ENCODE measurements at regions not wholly inside any gene's neighbourhood (a gene's known extent, or its start where the extent isn't known, plus 50 kb on each side); places are given as distances from the start of the nearest gene placed in this dataset.

GRCh38 chr13:53499576-53500133 lies 471.0 kb downstream of the OLFM4 start:
- H3K4me1 ChIP-seq (replicated peaks), result no peaks in the 10 kb centered on the region
- no peak overlapping the region for H3K27ac ChIP-seq
- no peaks in the 10 kb centered on the region for H3K36me3 ChIP-seq
- H3K27me3 ChIP-seq (replicated peaks; ENCODE audit: insufficient read depth), result no peaks in the 10 kb centered on the region
- 73% methylated on average over 3 of the region's 3 CpGs for WGBS
- intact Hi-C loops (cut with DNase I), result no loop called here
- no peak overlapping the region for H3K4me3 ChIP-seq
- no peaks in the 10 kb centered on the region for H3K9me3 ChIP-seq
- no peak for DNase-seq (ENCODE audit: low spot score)
- no peak for TF ChIP-seq CTCF (IDR thresholded peaks at IDR 0.05)
- no peak for TF ChIP-seq POLR2AphosphoS5 (IDR thresholded peaks at IDR 0.05)
- TF ChIP-seq POLR2A (IDR thresholded peaks at IDR 0.05), result no peak

GRCh38 chr13:53501387-53501786 lies 472.8 kb downstream of the OLFM4 start:
- H3K4me1 ChIP-seq (replicated peaks), result no peaks in the 10 kb centered on the region
- H3K27ac ChIP-seq, result no peak overlapping the region
- no peak for DNase-seq (ENCODE audit: low spot score)
- no peak overlapping the region for H3K4me3 ChIP-seq
- H3K9me3 ChIP-seq, result no peaks in the 10 kb centered on the region
- no peaks in the 10 kb centered on the region for H3K36me3 ChIP-seq
- TF ChIP-seq POLR2A (IDR thresholded peaks at IDR 0.05), result no peak
- TF ChIP-seq CTCF (IDR thresholded peaks at IDR 0.05), result no peak
- TF ChIP-seq POLR2AphosphoS5 (IDR thresholded peaks at IDR 0.05), result no peak
- intact Hi-C loops (cut with DNase I), result no loop called here
- H3K27me3 ChIP-seq (replicated peaks; ENCODE audit: insufficient read depth), result no peaks in the 10 kb centered on the region

- no peak for DNase-seq (ENCODE audit: low spot score)
- no peaks in the 10 kb centered on the region for H3K27me3 ChIP-seq (replicated peaks; ENCODE audit: insufficient read depth)
- no peak overlapping the region for H3K4me3 ChIP-seq
- TF ChIP-seq POLR2AphosphoS5 (IDR thresholded peaks at IDR 0.05), result no peak
- TF ChIP-seq CTCF (IDR thresholded peaks at IDR 0.05), result no peak
- no peak for TF ChIP-seq POLR2A (IDR thresholded peaks at IDR 0.05)
- H3K9me3 ChIP-seq, result no peaks in the 10 kb centered on the region
- no peak overlapping the region for H3K27ac ChIP-seq
- no peaks in the 10 kb centered on the region for H3K36me3 ChIP-seq
- H3K4me1 ChIP-seq (replicated peaks), result no peaks in the 10 kb centered on the region
- intact Hi-C loops (cut with DNase I), result no loop called here
- 58% methylated on average over 4 of the region's 4 CpGs for WGBS
Observed at GRCh38 chr13:53507741-53508140, 479.1 kb downstream of the OLFM4 start.

GRCh38 chr13:53512635-53513034 lies 484.0 kb downstream of the OLFM4 start:
- no peak overlapping the region for H3K27ac ChIP-seq
- H3K36me3 ChIP-seq, result no peaks in the 10 kb centered on the region
- H3K4me3 ChIP-seq, result no peak overlapping the region
- 27% methylated on average over 1 of the region's 1 CpG for WGBS
- H3K9me3 ChIP-seq, result no peaks in the 10 kb centered on the region
- intact Hi-C loops (cut with DNase I), result no loop called here
- H3K27me3 ChIP-seq (replicated peaks; ENCODE audit: insufficient read depth), result no peaks in the 10 kb centered on the region
- TF ChIP-seq CTCF (IDR thresholded peaks at IDR 0.05) (no peak), POLR2AphosphoS5 (IDR thresholded peaks at IDR 0.05) (no peak), POLR2A (IDR thresholded peaks at IDR 0.05) (no peak)
- no peak for DNase-seq (ENCODE audit: low spot score)
- no peaks in the 10 kb centered on the region for H3K4me1 ChIP-seq (replicated peaks)

- intact Hi-C loops (cut with DNase I), result no loop called here
- H3K27ac ChIP-seq, result no peak overlapping the region
- no peak for DNase-seq (ENCODE audit: low spot score)
- WGBS, result 73% methylated on average over 4 of the region's 4 CpGs
- TF ChIP-seq CTCF (IDR thresholded peaks at IDR 0.05), result no peak
- TF ChIP-seq POLR2AphosphoS5 (IDR thresholded peaks at IDR 0.05), result no peak
- TF ChIP-seq POLR2A (IDR thresholded peaks at IDR 0.05), result no peak
- H3K4me3 ChIP-seq, result no peak overlapping the region
- H3K36me3 ChIP-seq, result no peaks in the 10 kb centered on the region
- H3K4me1 ChIP-seq (replicated peaks), result no peaks in the 10 kb centered on the region
- H3K9me3 ChIP-seq, result no peaks in the 10 kb centered on the region
- no peaks in the 10 kb centered on the region for H3K27me3 ChIP-seq (replicated peaks; ENCODE audit: insufficient read depth)
Observed at GRCh38 chr13:53513226-53513625, 484.6 kb downstream of the OLFM4 start.
